ENCODE measurements at regions not wholly inside any gene's neighbourhood (a gene's known extent, or its start where the extent isn't known, plus 50 kb on each side); places are given as distances from the start of the nearest gene placed in this dataset.

GRCh38 chr9:118163751-118164150, 459.5 kb downstream of the TLR4 start:
- in situ Hi-C loops (cut with MboI; ENCODE audit: low sequenced_read_pairs), result no loop called here

GRCh38 chr9:118165451-118165850, 461.2 kb downstream of the TLR4 start:
- in situ Hi-C loops (cut with MboI; ENCODE audit: low sequenced_read_pairs), result no loop called here

- in situ Hi-C loops (cut with MboI; ENCODE audit: low sequenced_read_pairs), result no loop called here
Observed at GRCh38 chr9:118170032-118170955, 466.1 kb downstream of the TLR4 start.

- in situ Hi-C loops (cut with MboI; ENCODE audit: low sequenced_read_pairs), result no loop called here
Observed at GRCh38 chr9:118177241-118177640, 473.0 kb downstream of the TLR4 start.

GRCh38 chr9:118183576-118183975, 479.4 kb downstream of the TLR4 start:
- in situ Hi-C loops (cut with MboI; ENCODE audit: low sequenced_read_pairs), result no loop called here

- in situ Hi-C loops (cut with MboI; ENCODE audit: low sequenced_read_pairs), result no loop called here
Observed at GRCh38 chr9:118187408-118187807, 483.2 kb downstream of the TLR4 start.

GRCh38 chr9:118189615-118190014, 485.4 kb downstream of the TLR4 start:
- in situ Hi-C loops (cut with MboI; ENCODE audit: low sequenced_read_pairs), result no loop called here

- in situ Hi-C loops (cut with MboI; ENCODE audit: low sequenced_read_pairs), result no loop called here
Observed at GRCh38 chr9:118192807-118193206, 488.6 kb downstream of the TLR4 start.

- in situ Hi-C loops (cut with MboI; ENCODE audit: low sequenced_read_pairs), result no loop called here
Observed at GRCh38 chr9:118209343-118209742, 505.1 kb downstream of the TLR4 start.

GRCh38 chr9:118215549-118215948, 511.3 kb downstream of the TLR4 start:
- in situ Hi-C loops (cut with MboI; ENCODE audit: low sequenced_read_pairs), result no loop called here

- in situ Hi-C loops (cut with MboI; ENCODE audit: low sequenced_read_pairs), result no loop called here
Observed at GRCh38 chr9:118222375-118222774, 518.2 kb downstream of the TLR4 start.

- in situ Hi-C loops (cut with MboI; ENCODE audit: low sequenced_read_pairs), result no loop called here
Observed at GRCh38 chr9:118223111-118223510, 518.9 kb downstream of the TLR4 start.

- in situ Hi-C loops (cut with MboI; ENCODE audit: low sequenced_read_pairs), result no loop called here
Observed at GRCh38 chr9:118230329-118230728, 526.1 kb downstream of the TLR4 start.

GRCh38 chr9:118236625-118237024, 532.4 kb downstream of the TLR4 start:
- in situ Hi-C loops (cut with MboI; ENCODE audit: low sequenced_read_pairs), result no loop called here

GRCh38 chr9:118238139-118238538, 533.9 kb downstream of the TLR4 start:
- in situ Hi-C loops (cut with MboI; ENCODE audit: low sequenced_read_pairs), result no loop called here

GRCh38 chr9:118252027-118252426, 547.8 kb downstream of the TLR4 start:
- in situ Hi-C loops (cut with MboI; ENCODE audit: low sequenced_read_pairs), result no loop called here

GRCh38 chr9:118262191-118262590, 558.0 kb downstream of the TLR4 start:
- in situ Hi-C loops (cut with MboI; ENCODE audit: low sequenced_read_pairs), result no loop called here

GRCh38 chr9:118263949-118264348, 559.7 kb downstream of the TLR4 start:
- in situ Hi-C loops (cut with MboI; ENCODE audit: low sequenced_read_pairs), result no loop called here

- in situ Hi-C loops (cut with MboI; ENCODE audit: low sequenced_read_pairs), result no loop called here
Observed at GRCh38 chr9:118268046-118268445, 563.8 kb downstream of the TLR4 start.

GRCh38 chr9:118269623-118270022, 565.4 kb downstream of the TLR4 start:
- in situ Hi-C loops (cut with MboI; ENCODE audit: low sequenced_read_pairs), result no loop called here

- in situ Hi-C loops (cut with MboI; ENCODE audit: low sequenced_read_pairs), result no loop called here
Observed at GRCh38 chr9:118271331-118271730, 567.1 kb downstream of the TLR4 start.

- in situ Hi-C loops (cut with MboI; ENCODE audit: low sequenced_read_pairs), result no loop called here
Observed at GRCh38 chr9:118271936-118272335, 567.7 kb downstream of the TLR4 start.

- in situ Hi-C loops (cut with MboI; ENCODE audit: low sequenced_read_pairs), result no loop called here
Observed at GRCh38 chr9:118273048-118273447, 568.8 kb downstream of the TLR4 start.

Data from HL-60/S4 treated with phorbol 12-myristate 13-acetate at 8.2 ng/mL for 4 days and 3 days (cell line).